ENCODE measurements at regions not wholly inside any gene's neighbourhood (a gene's known extent, or its start where the extent isn't known, plus 50 kb on each side); places are given as distances from the start of the nearest gene placed in this dataset.

GRCh38 chr11:70490208-70490607 lies 91.9 kb downstream of the CTTN start:
- TF ChIP-seq MAX (IDR thresholded peaks at IDR 0.05) (no peak), EZH2 (IDR thresholded peaks at IDR 0.05) (no peak), POLR2AphosphoS5 (IDR thresholded peaks at IDR 0.05; ENCODE audit: low read depth, low read length) (no peak), YY1 (IDR thresholded peaks at IDR 0.05; ENCODE audit: extremely low read depth, insufficient replicate concordance, low read depth, low read length) (no peak), RAD21 (IDR thresholded peaks at IDR 0.05; ENCODE audit: low read depth) (no peak), ZBTB33 (IDR thresholded peaks at IDR 0.05; ENCODE audit: extremely low read depth, insufficient replicate concordance, low read length) (no peak), CTCF (IDR thresholded peaks at IDR 0.05 in 2 of 3, conservative IDR thresholded peaks at IDR 0.05 in 1 of 3; ENCODE audit: borderline replicate concordance in 1 of 3, insufficient read depth in 1 of 3, low read depth in 2 of 3, low read length in 2 of 3) (no peak), EGR1 (IDR thresholded peaks at IDR 0.05; ENCODE audit: low read depth) (no peak), REST (IDR thresholded peaks at IDR 0.05; ENCODE audit: low read depth) (no peak), ATF3 (IDR thresholded peaks at IDR 0.05) (no peak), POLR2A (IDR thresholded peaks at IDR 0.05; ENCODE audit: borderline replicate concordance, extremely low read depth, insufficient read depth, insufficient read length) (no peak), ZNF274 (IDR thresholded peaks at IDR 0.05; ENCODE audit: low read depth, low read length) (no peak)
